Adrenal gland (tissue), 9 donors: ENCODE measurements at regions not wholly inside any gene's neighbourhood (a gene's known extent, or its start where the extent isn't known, plus 50 kb on each side); places are given as distances from the start of the nearest gene placed in this dataset.
A peak's percentile ranks its signal among the peaks of the same experiment; 100 is the strongest.

ENCODE experiments used
- DNase-seq, 7 donors: peaks; one replicate each; pipeline ENCODE4 v3.0.0-alpha.2; 2019 to 2020
- H3K27ac ChIP-seq, 5 donors: fragments of 200-600 bp; sonication (generic) in 4 of 5; 1 replicate in 3 of 5; 2 replicates in 2 of 5; pipeline versions ENCODE4 v1.5.1 to v1.8.0; 2016 to 2020; ENCODE audit warnings: mild to moderate bottlenecking in 1 of 5
- H3K27me3 ChIP-seq: fragments of 200-600 bp; 2 replicates; pipeline ENCODE4 v1.8.0; 2021
- H3K36me3 ChIP-seq, 2 donors: fragments of 200-600 bp; replicated peaks in 1 of 2; 1 replicate in 1 of 2; 2 replicates in 1 of 2; pipeline versions ENCODE4 v1.5.1 to v1.8.0; 2018 to 2022
- H3K4me1 ChIP-seq, 2 donors: fragments of 200-600 bp; replicated peaks in 1 of 2; 1 replicate in 1 of 2; 2 replicates in 1 of 2; pipeline versions ENCODE4 v1.5.1 to v1.8.0; 2018 to 2021
- H3K4me3 ChIP-seq, 4 donors: fragments of 200-600 bp; sonication (generic) in 3 of 4; one replicate each; pipeline ENCODE4 v1.5.1; 2016 to 2018
- H3K9me3 ChIP-seq, 3 donors: fragments of 200-600 bp; sonication (generic) in 1 of 3; replicated peaks in 1 of 3; 1 replicate in 2 of 3; 2 replicates in 1 of 3; pipeline versions ENCODE4 v1.5.1 to v1.8.0; 2016 to 2021
- POLR2A ChIP-seq, 2 donors: fragments of 450-650 bp; IDR thresholded peaks; one replicate each; pipeline ENCODE4 v1.6.1; 2017; ENCODE audit warnings: antibody characterized with exemption in 2 of 2, mild to moderate bottlenecking in 2 of 2, moderate library complexity in 1 of 2
- WGBS, 4 donors: extraction: QIAGEN DNeasy Blood & Tissue Kit in 2 of 4; methylation state at CpG; one replicate each; pipeline versions ENCODE4 v1.1.5 to v1.1.7; 2013 to 2017; 5-methylcytosine and 5-hydroxymethylcytosine counted together
- intact Hi-C, 2 donors: fragments of 100-400 bp; cut with DNase I; formaldehyde crosslinking; loops; one replicate each; pipeline versions ENCODE4 v1.14.1 to v1.15.0; 2022 to 2023
- TF ChIP-seq, protein P1 (sequence below), 6 experiments: fragments of 450-650 bp in 4 of 6; fragments of 200-600 bp in 2 of 6; sonication (generic) in 1 of 6; IDR thresholded peaks; 1 replicate in 5 of 6; 2 replicates in 1 of 6; pipeline versions ENCODE4 v1.5.1 to v1.8.0; 2016 to 2021; ENCODE audit warnings: antibody characterized with exemption in 6 of 6, mild to moderate bottlenecking in 2 of 6, moderate library complexity in 1 of 6
- donor health status: healthy with polysubstance abuse.
- donor health status: Bipolar disorder and iron deficiency.
- donor health status: DM: yes; HTN: yes; CAD: no.
- donor health status: DM: no; HTN: no; CAD: no.
- donor health status: DM: no; HTN: no; CAD: no.

DNA sequence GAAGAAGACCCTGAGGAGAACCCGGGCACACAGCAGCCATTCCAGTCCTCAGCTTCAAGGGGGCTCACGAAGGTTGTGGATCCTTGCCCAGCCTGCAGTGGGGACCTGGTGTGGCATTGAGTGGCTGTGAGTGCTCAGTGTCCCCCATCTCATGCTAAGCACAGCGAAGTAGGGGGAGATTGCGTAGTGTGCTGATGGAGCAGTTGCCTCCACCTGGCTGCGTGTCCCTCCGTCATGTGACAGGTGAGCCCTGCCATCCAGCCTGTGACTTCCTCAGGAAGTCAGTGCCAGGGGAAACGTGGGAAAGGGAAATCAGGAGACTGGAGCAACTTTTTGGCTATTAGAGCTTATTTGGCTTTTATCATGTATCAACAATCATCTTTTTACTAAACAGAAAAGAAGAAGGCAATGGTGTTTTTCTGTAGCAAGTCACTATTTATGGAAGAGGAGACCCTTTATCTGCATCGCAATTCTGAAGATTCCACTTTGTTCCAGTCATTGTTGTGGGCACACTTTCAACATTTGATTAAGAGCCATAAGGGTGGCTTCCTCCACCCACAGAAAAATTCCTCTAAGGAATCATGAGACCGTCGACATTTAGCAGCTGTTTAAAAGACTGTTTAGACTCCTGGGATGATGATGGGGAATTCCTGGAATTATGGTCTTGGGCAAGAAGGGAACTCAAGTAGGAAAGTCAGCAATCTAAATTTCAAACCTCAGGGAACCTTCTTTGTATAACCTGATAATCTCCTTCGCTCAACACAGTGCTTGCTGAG is 126.8 kb upstream of the SPATA13 start:
- H3K4me3 ChIP-seq, result no peak overlapping the region
- peak overlapping the region in 3 of 5 donors; percentile 26 to 61 (median 44) for H3K27ac ChIP-seq
- no peak for DNase-seq
- WGBS, 4 donors, result 67 to 77% (median 74%) methylated on average over 10 to 11 of the region's 11 CpGs
- H3K36me3 ChIP-seq, result no peaks in the 10 kb centered on the region
- intact Hi-C loops, result no loop called here
- H3K27me3 ChIP-seq, result no peaks in the 10 kb centered on the region
- no peaks in the 10 kb centered on the region for H3K9me3 ChIP-seq
- no peak for TF ChIP-seq POLR2A (IDR thresholded peaks at IDR 0.05)
- TF ChIP-seq, protein P1, sequence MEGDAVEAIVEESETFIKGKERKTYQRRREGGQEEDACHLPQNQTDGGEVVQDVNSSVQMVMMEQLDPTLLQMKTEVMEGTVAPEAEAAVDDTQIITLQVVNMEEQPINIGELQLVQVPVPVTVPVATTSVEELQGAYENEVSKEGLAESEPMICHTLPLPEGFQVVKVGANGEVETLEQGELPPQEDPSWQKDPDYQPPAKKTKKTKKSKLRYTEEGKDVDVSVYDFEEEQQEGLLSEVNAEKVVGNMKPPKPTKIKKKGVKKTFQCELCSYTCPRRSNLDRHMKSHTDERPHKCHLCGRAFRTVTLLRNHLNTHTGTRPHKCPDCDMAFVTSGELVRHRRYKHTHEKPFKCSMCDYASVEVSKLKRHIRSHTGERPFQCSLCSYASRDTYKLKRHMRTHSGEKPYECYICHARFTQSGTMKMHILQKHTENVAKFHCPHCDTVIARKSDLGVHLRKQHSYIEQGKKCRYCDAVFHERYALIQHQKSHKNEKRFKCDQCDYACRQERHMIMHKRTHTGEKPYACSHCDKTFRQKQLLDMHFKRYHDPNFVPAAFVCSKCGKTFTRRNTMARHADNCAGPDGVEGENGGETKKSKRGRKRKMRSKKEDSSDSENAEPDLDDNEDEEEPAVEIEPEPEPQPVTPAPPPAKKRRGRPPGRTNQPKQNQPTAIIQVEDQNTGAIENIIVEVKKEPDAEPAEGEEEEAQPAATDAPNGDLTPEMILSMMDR (IDR thresholded peaks at IDR 0.05), result no peak
- peaks cover 0 to 20% of the 10 kb centered on the region in 2 donors for H3K4me1 ChIP-seq

GRCh38 chr13:24035411-24035810 is 125.1 kb upstream of the SPATA13 start:
- no peak overlapping the region for H3K27ac ChIP-seq

DNA sequence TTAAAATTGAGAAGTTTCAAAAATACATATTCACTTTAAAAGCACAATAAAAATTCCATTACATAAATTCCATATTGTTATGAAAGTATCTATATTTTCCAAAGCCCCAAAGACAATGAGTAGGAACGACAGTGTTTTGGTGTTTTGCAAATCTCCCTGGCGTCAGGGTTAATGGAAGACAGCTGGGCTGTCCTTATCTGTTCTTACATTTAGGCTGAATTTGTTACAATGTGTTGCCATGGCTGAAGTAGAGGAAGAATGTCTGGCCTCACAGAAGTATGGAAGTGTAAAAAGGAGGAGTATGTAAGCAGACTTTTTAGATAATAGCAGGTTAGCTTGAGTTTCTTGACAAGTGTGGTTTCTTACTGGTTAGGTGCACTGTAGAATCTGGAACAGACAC is 124.4 kb upstream of the SPATA13 start:
- Histone ChIP-seq H3K4me3 (no peak overlapping the region), H3K9me3 (no peaks in the 10 kb centered on the region), H3K4me1 (peaks cover 0 to 20% of the 10 kb centered on the region in 2 donors), H3K27me3 (no peaks in the 10 kb centered on the region), H3K36me3 (no peaks in the 10 kb centered on the region), H3K27ac (no peak overlapping the region)
- DNase-seq, result no peak
- no peak for TF ChIP-seq POLR2A (IDR thresholded peaks at IDR 0.05)
- TF ChIP-seq, protein P1 (IDR thresholded peaks at IDR 0.05), result no peak
- intact Hi-C loops, result no loop called here
- WGBS, 4 donors, result 63 to 78% (median 67%) methylated on average over 2 of the region's 2 CpGs

More at GRCh38 chr13:24035411-24035810, 125.1 kb upstream of the SPATA13 start:
- Histone ChIP-seq H3K4me3 (no peak overlapping the region), H3K4me1 (peaks cover 0 to 20% of the 10 kb centered on the region in 2 donors), H3K9me3 (no peaks in the 10 kb centered on the region), H3K27me3 (no peaks in the 10 kb centered on the region), H3K36me3 (no peaks in the 10 kb centered on the region)
- TF ChIP-seq, protein P1 (IDR thresholded peaks at IDR 0.05), result no peak
- no peak for TF ChIP-seq POLR2A (IDR thresholded peaks at IDR 0.05)
- intact Hi-C loops, result no loop called here
- peak in 1 of 7 donors; percentile 50 for DNase-seq
- 68 to 83% (median 72%) methylated on average over 4 to 5 of the region's 5 CpGs for WGBS, 4 donors

DNA sequence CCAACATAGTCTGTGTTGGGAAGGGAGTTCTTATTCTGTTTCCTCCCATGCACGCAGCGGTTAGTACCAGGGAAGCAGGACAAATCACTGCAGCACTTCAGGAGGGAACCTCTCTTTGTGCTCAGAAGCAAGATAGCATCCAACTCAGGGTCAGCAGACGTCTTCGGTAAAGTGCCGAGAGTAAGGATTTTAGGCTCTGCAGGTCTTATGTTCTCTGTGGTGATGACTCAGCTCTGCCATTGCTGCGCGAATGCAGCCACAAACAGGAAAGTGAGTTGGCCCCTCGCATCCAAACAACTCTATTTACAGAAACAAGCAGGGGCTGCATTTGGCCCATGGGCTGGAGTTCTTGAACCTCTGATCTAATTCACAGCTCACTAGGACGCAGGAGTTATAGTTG is 122.1 kb upstream of the SPATA13 start:
- H3K27me3 ChIP-seq, result no peaks in the 10 kb centered on the region
- intact Hi-C loops, result no loop called here
- TF ChIP-seq, protein P1 (IDR thresholded peaks at IDR 0.05), result no peak
- no peak for TF ChIP-seq POLR2A (IDR thresholded peaks at IDR 0.05)
- no peak overlapping the region for H3K4me3 ChIP-seq
- H3K4me1 ChIP-seq, result peaks cover 0 to 7% of the 10 kb centered on the region in 2 donors
- 41 to 66% (median 59%) methylated on average over 6 to 9 of the region's 9 CpGs for WGBS, 4 donors
- DNase-seq, result no peak
- no peaks in the 10 kb centered on the region for H3K36me3 ChIP-seq
- H3K27ac ChIP-seq, result no peak overlapping the region
- H3K9me3 ChIP-seq, result no peaks in the 10 kb centered on the region
